ENCODE measurements at regions not wholly inside any gene's neighbourhood (a gene's known extent, or its start where the extent isn't known, plus 50 kb on each side); places are given as distances from the start of the nearest gene placed in this dataset.

DNA sequence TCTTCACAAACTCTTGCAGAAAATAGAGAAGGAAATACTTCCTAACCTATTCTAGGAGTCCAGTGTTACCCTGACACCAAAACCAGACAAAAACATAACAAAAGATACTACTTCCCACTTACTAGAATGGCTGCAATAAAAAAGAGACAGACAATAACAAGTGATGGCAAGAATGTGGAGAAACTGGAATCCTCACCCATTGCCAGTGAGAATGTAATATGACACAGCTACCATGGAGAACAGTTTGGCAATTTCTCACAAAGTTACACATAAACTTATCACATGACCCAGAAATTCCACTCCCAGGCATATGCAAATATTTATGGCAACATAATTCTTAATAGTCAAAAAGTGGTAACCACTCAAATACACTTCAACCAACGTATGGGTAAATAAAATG is 209.8 kb upstream of the CTAGE1 start:
- no peak overlapping the region for H3K4me3 ChIP-seq (ENCODE audit: low read depth, low read length)
- DNase-seq (ENCODE audit: low read depth), result no peak
- TF ChIP-seq CTCF (IDR thresholded peaks at IDR 0.05; ENCODE audit: low read depth, low read length, missing control alignments), result no peak

DNA sequence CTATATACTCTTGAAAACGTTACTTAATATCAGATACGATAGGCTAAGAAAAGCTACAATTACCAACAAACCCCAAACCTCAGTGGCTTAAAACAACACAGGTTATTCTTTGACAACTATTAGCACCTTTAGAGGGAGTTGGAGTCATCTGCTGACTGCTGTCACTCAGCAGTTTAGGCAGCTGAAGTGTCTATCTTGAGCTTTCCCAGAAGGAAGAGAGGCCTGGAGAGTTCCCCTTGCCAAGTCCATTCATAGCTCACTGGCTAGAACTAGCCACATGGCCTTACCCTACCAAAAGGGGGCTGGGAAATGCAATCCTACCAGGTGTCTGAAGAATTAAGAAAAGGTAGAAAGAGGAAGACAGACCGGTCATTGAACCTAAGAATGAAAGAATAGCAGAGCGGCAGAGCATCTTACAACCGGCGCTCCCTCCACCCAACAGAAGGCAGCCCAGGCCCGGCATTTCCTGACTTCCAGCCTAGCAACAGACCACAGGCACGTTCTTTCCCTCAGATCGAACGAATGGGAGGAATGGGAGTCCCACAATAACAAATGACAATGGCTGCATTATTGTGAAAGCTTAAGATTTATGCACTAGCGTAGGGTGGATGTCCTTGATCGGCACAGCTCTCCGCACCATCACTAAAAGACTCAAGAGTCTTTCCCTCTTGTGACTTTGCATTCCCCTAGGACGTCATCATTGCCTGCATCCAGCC is 211.2 kb upstream of the CTAGE1 start:
- no peak for DNase-seq (ENCODE audit: low read depth)

GRCh38 chr18:22630980-22631379 is 213.3 kb upstream of the CTAGE1 start:
- H3K4me3 ChIP-seq (ENCODE audit: low read depth, low read length), result no peak overlapping the region
- no peak for TF ChIP-seq CTCF (IDR thresholded peaks at IDR 0.05; ENCODE audit: low read depth, low read length, missing control alignments)
- no peak for DNase-seq (ENCODE audit: low read depth)

More for the DNA sequence above, 211.2 kb upstream of the CTAGE1 start:
- no peak for TF ChIP-seq CTCF (IDR thresholded peaks at IDR 0.05; ENCODE audit: low read depth, low read length, missing control alignments)
- H3K4me3 ChIP-seq (ENCODE audit: low read depth, low read length), result no peak overlapping the region

DNA sequence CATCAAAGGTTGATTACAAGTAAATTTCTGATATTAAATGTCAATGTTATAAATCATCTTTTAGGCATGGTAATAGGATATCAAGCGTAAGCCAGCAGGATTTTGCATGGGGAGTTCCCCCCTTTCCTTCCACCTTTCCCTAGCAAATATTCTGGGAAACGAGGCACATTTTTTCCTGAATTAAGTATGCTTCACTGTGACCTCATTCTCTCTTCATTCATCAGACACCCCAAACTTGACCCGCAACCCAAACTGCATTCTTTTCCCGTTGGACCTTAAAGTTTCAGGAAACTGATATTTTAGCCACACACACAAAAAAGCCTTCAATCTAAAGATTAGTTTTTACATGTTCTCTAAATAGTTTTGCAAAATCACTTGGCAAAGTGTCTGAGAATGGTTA is 214.5 kb upstream of the CTAGE1 start:
- TF ChIP-seq CTCF (IDR thresholded peaks at IDR 0.05; ENCODE audit: low read depth, low read length, missing control alignments), result no peak
- H3K4me3 ChIP-seq (ENCODE audit: low read depth, low read length), result no peak overlapping the region
- DNase-seq (ENCODE audit: low read depth), result no peak

DNA sequence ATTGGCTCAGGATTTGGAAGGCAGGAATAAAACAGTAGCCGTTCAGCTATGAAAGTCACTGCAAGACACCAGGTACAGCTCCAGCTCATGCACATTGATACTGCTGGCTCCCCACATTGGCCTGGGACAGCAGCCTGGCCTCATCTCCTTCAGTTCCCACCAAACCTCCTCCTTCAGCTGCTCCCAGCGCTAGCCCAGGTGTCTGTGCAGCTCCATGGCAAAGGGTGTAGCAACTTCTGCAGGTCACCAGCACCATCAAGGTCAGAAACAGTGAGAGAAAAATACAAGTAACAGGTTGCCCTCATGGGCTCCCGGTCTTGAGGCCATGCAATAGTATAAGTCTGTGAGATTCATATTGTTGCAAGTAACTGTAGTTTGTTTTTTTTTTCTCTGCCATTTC is 216.7 kb upstream of the CTAGE1 start:
- no peak for DNase-seq (ENCODE audit: low read depth)
- TF ChIP-seq CTCF (IDR thresholded peaks at IDR 0.05; ENCODE audit: low read depth, low read length, missing control alignments), result no peak
- H3K4me3 ChIP-seq (ENCODE audit: low read depth, low read length), result no peak overlapping the region

- TF ChIP-seq CTCF (IDR thresholded peaks at IDR 0.05; ENCODE audit: low read depth, low read length, missing control alignments), result no peak
- no peak overlapping the region for H3K4me3 ChIP-seq (ENCODE audit: low read depth, low read length)
- no peak for DNase-seq (ENCODE audit: low read depth)
Observed at GRCh38 chr18:22637787-22638186, 220.1 kb upstream of the CTAGE1 start.

GRCh38 chr18:22639026-22639463 is 221.3 kb upstream of the CTAGE1 start:
- H3K4me3 ChIP-seq (ENCODE audit: low read depth, low read length), result no peak overlapping the region
- DNase-seq (ENCODE audit: low read depth), result no peak
- no peak for TF ChIP-seq CTCF (IDR thresholded peaks at IDR 0.05; ENCODE audit: low read depth, low read length, missing control alignments)

All from GM12864 (cell line).